Omental fat pad (tissue), 3 donors: ENCODE measurements at regions not wholly inside any gene's neighbourhood (a gene's known extent, or its start where the extent isn't known, plus 50 kb on each side); places are given as distances from the start of the nearest gene placed in this dataset.

Experiments used
- ATAC-seq: fragments of 150-250 bp; one replicate; pipeline ENCODE4 v1.9.1; 2016; ENCODE audit warnings: mild to moderate bottlenecking, moderate library complexity; ENCODE audit not compliant: low FRiP score
- DNase-seq: peaks from one replicate; pipeline ENCODE4 v3.0.0-alpha.2; 2019; ENCODE audit warnings: low spot score
- CTCF ChIP-seq, 3 donors: fragments of 450-650 bp; IDR thresholded peaks; one replicate each; pipeline ENCODE4 v1.5.1; 2016 to 2017; ENCODE audit warnings: antibody characterized with exemption in 3 of 3, mild to moderate bottlenecking in 3 of 3, moderate library complexity in 2 of 3

GRCh38 chr2:67725731-67726130 lies 328.6 kb downstream of the ETAA1 start:
- ATAC-seq (no peak), DNase-seq (no peak)
- no peak for TF ChIP-seq CTCF (IDR thresholded peaks at IDR 0.05)

DNA sequence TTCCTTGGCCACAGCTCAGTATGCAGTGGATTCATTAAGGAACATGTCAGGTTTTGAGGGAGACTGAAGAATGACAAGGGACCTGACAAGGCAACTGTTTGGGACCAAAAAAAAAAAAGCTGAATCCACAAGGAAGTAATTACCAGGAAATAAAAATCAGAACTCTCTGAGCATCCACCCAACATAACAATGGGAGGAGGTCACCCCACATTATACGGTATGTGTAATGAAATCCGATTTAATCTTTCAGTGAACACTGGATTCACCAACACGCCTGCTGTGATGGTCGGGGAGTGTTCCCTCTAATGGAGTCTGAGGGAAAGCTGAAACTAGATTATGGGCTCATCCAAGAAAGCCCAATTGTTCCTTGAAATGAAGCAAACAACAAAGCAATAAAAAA lies 329.3 kb downstream of the ETAA1 start:
- TF ChIP-seq CTCF (IDR thresholded peaks at IDR 0.05): no peak
- ATAC-seq: no peak

DNA sequence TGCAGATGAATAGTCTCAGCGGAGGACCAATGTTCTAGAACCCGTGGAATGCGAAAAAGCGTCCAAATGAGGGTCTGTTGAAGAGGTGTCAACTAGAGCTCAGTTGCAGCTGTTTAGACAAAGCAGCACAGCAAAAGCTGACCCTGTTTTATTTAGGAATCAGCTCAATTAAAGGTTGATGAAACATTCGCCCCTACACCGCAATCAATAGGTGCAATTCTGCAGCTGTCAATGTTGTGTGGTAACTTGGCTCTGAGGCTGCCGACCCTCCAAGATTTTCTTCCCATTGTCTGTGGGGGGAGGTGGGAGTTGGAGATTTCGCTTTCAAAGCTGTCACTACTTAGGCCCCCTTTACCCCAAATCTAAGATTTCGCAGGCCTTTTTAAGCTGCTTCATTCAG lies 330.0 kb downstream of the ETAA1 start:
- ATAC-seq: no peak
- no peak for DNase-seq

More for the DNA sequence above, 329.3 kb downstream of the ETAA1 start:
- DNase-seq: no peak

DNA sequence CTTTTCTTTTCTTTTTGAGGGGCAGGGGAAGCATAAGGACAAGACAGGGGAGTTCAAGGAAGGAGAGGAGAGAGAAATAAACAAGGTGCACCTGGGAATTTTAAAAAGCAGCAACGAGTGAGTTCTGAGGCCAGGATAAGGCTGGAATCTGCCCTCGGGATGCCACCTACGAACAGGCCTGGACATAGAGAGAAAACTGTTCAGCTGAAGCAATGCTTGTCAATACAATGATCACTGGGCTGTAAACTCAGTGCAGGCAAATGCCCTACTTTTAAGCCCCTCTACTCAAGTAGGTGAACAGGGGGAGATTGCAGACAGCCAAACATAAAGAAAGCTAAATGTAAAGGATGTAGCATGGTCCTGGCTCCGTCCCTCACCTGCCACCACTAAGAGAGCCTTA lies 330.5 kb downstream of the ETAA1 start:
- no peak for TF ChIP-seq CTCF (IDR thresholded peaks at IDR 0.05)
- ATAC-seq (no peak), DNase-seq (no peak)

More for the DNA sequence above, 330.0 kb downstream of the ETAA1 start:
- TF ChIP-seq CTCF (IDR thresholded peaks at IDR 0.05): no peak

GRCh38 chr2:67729474-67729873 lies 332.3 kb downstream of the ETAA1 start:
- no peak for ATAC-seq
- no peak for TF ChIP-seq CTCF (IDR thresholded peaks at IDR 0.05)

DNA sequence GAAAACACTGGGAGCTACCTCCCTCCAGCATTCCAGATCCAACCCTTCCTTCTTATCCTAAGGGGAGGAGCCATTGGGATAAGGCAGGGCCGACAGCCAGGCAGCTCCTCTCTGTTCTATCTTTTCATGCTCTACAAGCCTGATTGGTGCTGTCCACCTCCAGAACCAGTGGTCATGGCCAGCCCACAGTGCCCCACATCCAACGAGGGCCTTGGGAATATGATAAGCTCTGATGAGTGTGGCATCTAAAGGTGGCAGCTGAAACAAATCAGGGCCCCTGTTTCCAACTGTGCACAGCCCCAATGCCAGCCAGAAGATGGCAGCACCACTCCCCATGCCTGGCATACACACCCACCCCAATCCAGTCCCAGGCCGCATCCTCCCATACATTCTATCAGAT lies 329.3 kb downstream of the C1D start:
- no peak for DNase-seq
- no peak for ATAC-seq
- TF ChIP-seq CTCF (IDR thresholded peaks at IDR 0.05): no peak

More at GRCh38 chr2:67729474-67729873, 332.3 kb downstream of the ETAA1 start:
- DNase-seq: no peak

- DNase-seq (no peak), ATAC-seq (no peak)
- TF ChIP-seq CTCF (IDR thresholded peaks at IDR 0.05): no peak
These were observed 310.6 kb downstream of the C1D start for GRCh38 chr2:67752199-67752598.
